Vagina (tissue), 2 donors: ENCODE measurements at regions not wholly inside any gene's neighbourhood (a gene's known extent, or its start where the extent isn't known, plus 50 kb on each side); places are given as distances from the start of the nearest gene placed in this dataset.

Experiments
- POLR2AphosphoS5 ChIP-seq, 2 donors: sonication (generic); formaldehyde crosslinking; IDR thresholded peaks; one replicate each; pipeline ENCODE4 v1.9.0; 2017; ENCODE audit warnings: antibody characterized with exemption in 2 of 2, mild to moderate bottlenecking in 2 of 2, low read depth in 1 of 2; ENCODE audit not compliant: insufficient read depth in 1 of 2
- TF ChIP-seq, protein P1 (sequence below), 3 experiments: fragments of 450-650 bp in 2 of 3; fragments of 200-600 bp in 1 of 3; sonication (generic) in 1 of 3; IDR thresholded peaks; one replicate each; pipeline ENCODE4 v1.5.1; 2017 to 2019; ENCODE audit warnings: antibody characterized with exemption in 3 of 3, mild to moderate bottlenecking in 2 of 3, moderate library complexity in 2 of 3

DNA sequence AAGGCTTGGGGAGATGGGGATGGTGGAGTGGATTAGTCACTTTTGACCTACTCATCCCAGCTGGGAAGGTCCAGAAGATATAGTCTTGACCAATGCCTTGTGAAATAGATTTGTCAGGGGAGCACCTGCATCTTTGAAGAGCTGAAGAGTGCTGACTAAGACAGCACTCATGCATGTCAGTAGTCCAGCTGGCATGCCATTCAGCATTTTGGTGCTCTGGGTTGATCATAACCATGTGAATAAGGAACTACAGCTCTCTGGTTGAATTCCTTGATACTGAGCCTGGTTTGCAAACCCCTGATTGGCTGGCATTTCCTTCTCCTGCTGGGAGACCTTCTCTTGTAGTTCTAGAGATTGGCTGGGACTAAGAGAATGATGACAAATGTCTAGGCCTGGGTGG is 106.8 kb upstream of the ALX4 start:
- TF ChIP-seq POLR2AphosphoS5 (IDR thresholded peaks at IDR 0.05; ENCODE audit: insufficient read depth in 1 of 2, low read depth in 1 of 2): no peak
- TF ChIP-seq, protein P1, sequence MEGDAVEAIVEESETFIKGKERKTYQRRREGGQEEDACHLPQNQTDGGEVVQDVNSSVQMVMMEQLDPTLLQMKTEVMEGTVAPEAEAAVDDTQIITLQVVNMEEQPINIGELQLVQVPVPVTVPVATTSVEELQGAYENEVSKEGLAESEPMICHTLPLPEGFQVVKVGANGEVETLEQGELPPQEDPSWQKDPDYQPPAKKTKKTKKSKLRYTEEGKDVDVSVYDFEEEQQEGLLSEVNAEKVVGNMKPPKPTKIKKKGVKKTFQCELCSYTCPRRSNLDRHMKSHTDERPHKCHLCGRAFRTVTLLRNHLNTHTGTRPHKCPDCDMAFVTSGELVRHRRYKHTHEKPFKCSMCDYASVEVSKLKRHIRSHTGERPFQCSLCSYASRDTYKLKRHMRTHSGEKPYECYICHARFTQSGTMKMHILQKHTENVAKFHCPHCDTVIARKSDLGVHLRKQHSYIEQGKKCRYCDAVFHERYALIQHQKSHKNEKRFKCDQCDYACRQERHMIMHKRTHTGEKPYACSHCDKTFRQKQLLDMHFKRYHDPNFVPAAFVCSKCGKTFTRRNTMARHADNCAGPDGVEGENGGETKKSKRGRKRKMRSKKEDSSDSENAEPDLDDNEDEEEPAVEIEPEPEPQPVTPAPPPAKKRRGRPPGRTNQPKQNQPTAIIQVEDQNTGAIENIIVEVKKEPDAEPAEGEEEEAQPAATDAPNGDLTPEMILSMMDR (IDR thresholded peaks at IDR 0.05): no peak
